ENCODE measurements at regions not wholly inside any gene's neighbourhood (a gene's known extent, or its start where the extent isn't known, plus 50 kb on each side); places are given as distances from the start of the nearest gene placed in this dataset.

DNA sequence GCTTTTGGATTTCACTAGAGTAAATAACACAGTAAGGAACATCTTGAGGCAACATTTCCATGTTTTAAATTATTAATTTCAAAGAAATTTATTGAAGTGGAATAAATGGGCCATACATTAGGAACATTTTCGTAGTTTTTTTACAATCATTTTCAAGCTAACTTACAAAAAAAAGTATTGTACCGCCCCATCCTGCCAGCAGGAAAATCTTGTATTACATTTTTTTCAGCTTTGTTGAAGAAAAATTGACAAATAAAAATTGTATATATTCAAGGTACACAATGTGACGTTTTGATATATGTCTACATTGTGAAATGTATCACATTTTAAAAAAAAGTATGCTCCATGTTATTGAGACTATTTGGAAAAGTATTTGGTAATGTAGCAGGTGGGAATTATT, 1001.9 kb upstream of the NR2F2 start:
- Histone ChIP-seq H3K4me3 (ENCODE audit: extremely low read depth, insufficient read depth, low read length, poor library complexity, severe bottlenecking) (no peak overlapping the region), H3K27ac (ENCODE audit: low read depth, low read length, severe bottlenecking) (no peak overlapping the region), H3K9me3 (ENCODE audit: control insufficient read depth, low read length) (no peaks in the 10 kb centered on the region), H3K4me1 (ENCODE audit: control insufficient read depth, insufficient read depth, low read length, poor library complexity, severe bottlenecking) (no peaks in the 10 kb centered on the region), H3K36me3 (ENCODE audit: control insufficient read depth, insufficient read depth, low read length) (no peaks in the 10 kb centered on the region)
- WGBS, 2 experiments (ENCODE audit: insufficient coverage in 2 of 2), result no CpG with 5 or more reads among the region's 3 CpGs

DNA sequence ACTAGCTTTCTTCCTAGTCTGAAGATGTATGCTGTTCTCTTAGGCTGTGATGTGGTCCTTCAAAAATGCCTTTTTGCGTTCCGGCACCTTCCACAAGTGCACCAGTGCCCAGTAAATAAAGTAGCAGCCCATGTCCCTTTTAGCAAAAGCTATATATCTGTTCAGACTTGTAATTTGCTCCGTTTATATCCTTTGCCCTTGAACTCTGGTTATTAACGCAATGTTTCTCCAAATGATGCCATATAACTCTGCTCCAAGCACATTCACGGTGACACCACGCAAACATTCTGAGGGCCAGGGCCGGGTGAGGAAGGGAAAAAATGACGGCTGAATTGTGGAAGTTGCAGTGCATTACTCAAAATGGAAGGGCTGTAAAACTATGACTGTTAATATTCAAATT, 1001.1 kb upstream of the NR2F2 start:
- Histone ChIP-seq H3K27ac (ENCODE audit: low read depth, low read length, severe bottlenecking) (no peak overlapping the region), H3K36me3 (ENCODE audit: control insufficient read depth, insufficient read depth, low read length) (no peaks in the 10 kb centered on the region), H3K9me3 (ENCODE audit: control insufficient read depth, low read length) (no peaks in the 10 kb centered on the region), H3K4me1 (ENCODE audit: control insufficient read depth, insufficient read depth, low read length, poor library complexity, severe bottlenecking) (no peaks in the 10 kb centered on the region), H3K4me3 (ENCODE audit: extremely low read depth, insufficient read depth, low read length, poor library complexity, severe bottlenecking) (no peak overlapping the region)
- 86% methylated on average over 7 to 8 of the region's 8 CpGs for WGBS, 2 experiments (ENCODE audit: insufficient coverage in 2 of 2)

GRCh38 chr15:95341686-95342085, 988.8 kb upstream of the NR2F2 start:
- H3K4me3 ChIP-seq (ENCODE audit: extremely low read depth, insufficient read depth, low read length, poor library complexity, severe bottlenecking), result no peak overlapping the region
- H3K9me3 ChIP-seq (ENCODE audit: control insufficient read depth, low read length), result no peaks in the 10 kb centered on the region
- no peaks in the 10 kb centered on the region for H3K4me1 ChIP-seq (ENCODE audit: control insufficient read depth, insufficient read depth, low read length, poor library complexity, severe bottlenecking)
- H3K27ac ChIP-seq (ENCODE audit: low read depth, low read length, severe bottlenecking), result no peak overlapping the region
- no CpG with 5 or more reads among the region's 6 CpGs for WGBS, 2 experiments (ENCODE audit: insufficient coverage in 2 of 2)
- H3K36me3 ChIP-seq (ENCODE audit: control insufficient read depth, insufficient read depth, low read length), result no peaks in the 10 kb centered on the region

DNA sequence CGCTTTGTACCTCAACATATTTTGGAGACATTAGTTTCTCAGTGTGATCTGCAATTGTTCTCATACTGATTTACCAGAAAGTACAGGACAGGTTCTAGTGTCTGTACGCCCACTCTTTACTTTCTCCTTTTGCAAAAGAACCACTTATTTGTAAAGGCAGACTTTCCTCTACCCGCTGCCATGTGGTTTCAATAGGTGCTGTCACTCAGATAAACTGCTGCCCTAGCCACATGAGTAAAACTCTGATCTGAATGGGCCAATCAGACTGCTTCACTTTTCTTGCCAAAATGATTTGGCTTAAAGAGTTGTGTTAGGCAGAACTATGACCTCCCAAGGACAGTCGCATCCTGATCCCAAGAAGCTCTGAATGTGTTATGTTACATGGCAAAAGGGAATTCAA, 984.6 kb upstream of the NR2F2 start:
- H3K4me3 ChIP-seq (ENCODE audit: extremely low read depth, insufficient read depth, low read length, poor library complexity, severe bottlenecking), result no peak overlapping the region
- 88 to 100% methylated on average over 1 to 4 of the region's 4 CpGs for WGBS, 2 experiments (ENCODE audit: insufficient coverage in 2 of 2)
- H3K27ac ChIP-seq (ENCODE audit: low read depth, low read length, severe bottlenecking), result no peak overlapping the region
- no peaks in the 10 kb centered on the region for H3K36me3 ChIP-seq (ENCODE audit: control insufficient read depth, insufficient read depth, low read length)
- H3K9me3 ChIP-seq (ENCODE audit: control insufficient read depth, low read length), result no peaks in the 10 kb centered on the region
- H3K4me1 ChIP-seq (ENCODE audit: control insufficient read depth, insufficient read depth, low read length, poor library complexity, severe bottlenecking), result no peaks in the 10 kb centered on the region

DNA sequence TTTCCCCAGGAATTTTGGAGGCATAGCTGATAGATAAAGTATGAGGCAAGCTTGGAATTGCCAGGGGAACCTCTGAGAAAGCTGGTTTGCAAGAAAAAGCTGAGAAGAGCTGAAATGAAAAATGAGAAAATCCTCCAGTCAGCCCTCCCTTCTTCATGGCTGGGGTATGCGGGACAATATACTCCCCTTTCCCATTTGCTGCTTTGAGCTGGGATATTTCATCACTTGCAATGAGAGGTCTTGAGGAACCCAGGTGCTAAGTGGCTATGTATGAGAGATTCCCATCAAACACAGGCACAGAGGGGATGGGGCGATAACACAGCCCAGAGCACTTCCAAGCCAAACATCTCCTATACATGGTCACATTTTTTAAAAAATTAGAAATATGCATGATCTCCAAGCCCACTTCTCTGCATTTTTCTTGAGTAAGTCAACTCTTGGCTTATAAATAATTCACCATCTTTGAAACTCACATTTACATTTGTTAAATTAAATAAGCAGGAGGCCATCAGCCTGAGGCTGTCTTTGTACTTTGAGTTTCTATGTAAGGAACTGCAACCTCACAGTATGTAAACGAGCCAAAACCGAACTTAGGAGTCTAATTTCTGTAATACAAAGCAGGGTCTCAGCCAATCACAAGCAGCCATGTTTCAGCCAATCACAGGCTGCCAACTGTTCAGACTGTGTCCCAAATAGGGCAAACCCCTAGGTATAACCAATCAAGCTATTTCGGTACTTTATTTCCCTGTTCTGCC, 983.6 kb upstream of the NR2F2 start:
- WGBS, 2 experiments (ENCODE audit: insufficient coverage in 2 of 2), result 100% methylated on average over 1 of the region's 5 CpGs
- Histone ChIP-seq H3K27ac (ENCODE audit: low read depth, low read length, severe bottlenecking) (no peak overlapping the region), H3K36me3 (ENCODE audit: control insufficient read depth, insufficient read depth, low read length) (no peaks in the 10 kb centered on the region), H3K4me1 (ENCODE audit: control insufficient read depth, insufficient read depth, low read length, poor library complexity, severe bottlenecking) (no peaks in the 10 kb centered on the region), H3K4me3 (ENCODE audit: extremely low read depth, insufficient read depth, low read length, poor library complexity, severe bottlenecking) (no peak overlapping the region), H3K9me3 (ENCODE audit: control insufficient read depth, low read length) (no peaks in the 10 kb centered on the region)

DNA sequence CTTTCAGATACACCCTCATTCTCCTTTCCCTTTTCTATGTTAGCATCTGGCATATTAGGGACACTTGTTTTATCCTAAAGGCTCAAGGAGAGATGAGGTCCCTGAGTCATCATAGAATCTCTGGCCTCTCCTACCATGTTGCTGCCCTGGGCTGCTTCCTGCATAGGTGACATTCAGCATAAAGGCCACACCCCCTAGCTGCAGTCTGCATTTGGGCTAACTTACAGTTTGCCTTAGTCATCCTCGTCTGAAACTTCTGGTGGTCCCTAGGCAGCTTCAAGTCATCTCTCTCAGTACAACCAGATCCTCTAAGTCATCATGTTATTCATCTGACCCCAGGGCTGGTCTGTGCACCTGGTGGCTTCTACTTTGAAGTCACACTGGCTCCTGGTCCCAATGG, 982.7 kb upstream of the NR2F2 start:
- H3K4me3 ChIP-seq (ENCODE audit: extremely low read depth, insufficient read depth, low read length, poor library complexity, severe bottlenecking), result no peak overlapping the region
- no peak overlapping the region for H3K27ac ChIP-seq (ENCODE audit: low read depth, low read length, severe bottlenecking)
- H3K4me1 ChIP-seq (ENCODE audit: control insufficient read depth, insufficient read depth, low read length, poor library complexity, severe bottlenecking), result no peaks in the 10 kb centered on the region
- 73 to 86% methylated on average over 1 of the region's 1 CpG for WGBS, 2 experiments (ENCODE audit: insufficient coverage in 2 of 2)
- no peaks in the 10 kb centered on the region for H3K36me3 ChIP-seq (ENCODE audit: control insufficient read depth, insufficient read depth, low read length)
- no peaks in the 10 kb centered on the region for H3K9me3 ChIP-seq (ENCODE audit: control insufficient read depth, low read length)

GRCh38 chr15:95350908-95351307, 979.6 kb upstream of the NR2F2 start:
- no peak overlapping the region for H3K4me3 ChIP-seq (ENCODE audit: extremely low read depth, insufficient read depth, low read length, poor library complexity, severe bottlenecking)
- H3K36me3 ChIP-seq (ENCODE audit: control insufficient read depth, insufficient read depth, low read length), result no peaks in the 10 kb centered on the region
- no peaks in the 10 kb centered on the region for H3K9me3 ChIP-seq (ENCODE audit: control insufficient read depth, low read length)
- WGBS, 2 experiments (ENCODE audit: insufficient coverage in 2 of 2), result 83% methylated on average over 2 of the region's 3 CpGs; no CpG with 5 or more reads in 1 of the 2 experiments
- no peaks in the 10 kb centered on the region for H3K4me1 ChIP-seq (ENCODE audit: control insufficient read depth, insufficient read depth, low read length, poor library complexity, severe bottlenecking)
- H3K27ac ChIP-seq (ENCODE audit: low read depth, low read length, severe bottlenecking), result no peak overlapping the region

DNA sequence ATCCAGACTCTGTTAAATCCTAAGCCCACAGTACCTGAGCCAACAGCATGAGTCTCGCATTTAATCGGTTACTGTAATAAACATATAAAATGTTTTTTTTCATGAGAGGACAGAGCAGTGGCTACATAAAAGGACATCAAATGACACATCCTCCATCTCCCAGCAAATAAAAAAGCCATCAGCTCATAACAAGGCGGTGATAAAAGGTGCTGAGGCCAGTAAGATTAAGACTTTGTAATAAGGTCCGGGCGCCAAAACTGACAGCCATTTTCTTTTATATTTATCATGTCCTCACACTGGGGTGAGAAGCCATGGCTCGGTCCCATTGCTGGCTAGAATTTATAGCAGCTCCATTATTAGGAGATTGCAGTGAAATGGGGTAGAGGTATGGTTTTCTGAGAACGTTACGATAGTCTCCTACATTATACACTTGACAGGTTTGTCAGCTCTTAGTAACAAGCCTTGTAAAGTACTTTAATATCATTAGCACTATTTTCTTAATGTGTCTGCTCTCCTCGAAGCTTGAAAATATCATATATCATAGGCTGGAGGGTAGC, 977.8 kb upstream of the NR2F2 start:
- Histone ChIP-seq H3K9me3 (ENCODE audit: control insufficient read depth, low read length) (no peaks in the 10 kb centered on the region), H3K27ac (ENCODE audit: low read depth, low read length, severe bottlenecking) (no peak overlapping the region), H3K4me1 (ENCODE audit: control insufficient read depth, insufficient read depth, low read length, poor library complexity, severe bottlenecking) (no peaks in the 10 kb centered on the region), H3K4me3 (ENCODE audit: extremely low read depth, insufficient read depth, low read length, poor library complexity, severe bottlenecking) (no peak overlapping the region), H3K36me3 (ENCODE audit: control insufficient read depth, insufficient read depth, low read length) (no peaks in the 10 kb centered on the region)
- 100% methylated on average over 1 of the region's 9 CpGs; no CpG with 5 or more reads in 1 of the 2 experiments for WGBS, 2 experiments (ENCODE audit: insufficient coverage in 2 of 2)

- Histone ChIP-seq H3K27ac (ENCODE audit: low read depth, low read length, severe bottlenecking) (no peak overlapping the region), H3K9me3 (ENCODE audit: control insufficient read depth, low read length) (no peaks in the 10 kb centered on the region), H3K4me1 (ENCODE audit: control insufficient read depth, insufficient read depth, low read length, poor library complexity, severe bottlenecking) (no peaks in the 10 kb centered on the region), H3K36me3 (ENCODE audit: control insufficient read depth, insufficient read depth, low read length) (no peaks in the 10 kb centered on the region), H3K4me3 (ENCODE audit: extremely low read depth, insufficient read depth, low read length, poor library complexity, severe bottlenecking) (no peak overlapping the region)
- 100% methylated on average over 1 of the region's 1 CpG for WGBS, 2 experiments (ENCODE audit: insufficient coverage in 2 of 2)
These were observed 977.0 kb upstream of the NR2F2 start for GRCh38 chr15:95353512-95353911.

DNA sequence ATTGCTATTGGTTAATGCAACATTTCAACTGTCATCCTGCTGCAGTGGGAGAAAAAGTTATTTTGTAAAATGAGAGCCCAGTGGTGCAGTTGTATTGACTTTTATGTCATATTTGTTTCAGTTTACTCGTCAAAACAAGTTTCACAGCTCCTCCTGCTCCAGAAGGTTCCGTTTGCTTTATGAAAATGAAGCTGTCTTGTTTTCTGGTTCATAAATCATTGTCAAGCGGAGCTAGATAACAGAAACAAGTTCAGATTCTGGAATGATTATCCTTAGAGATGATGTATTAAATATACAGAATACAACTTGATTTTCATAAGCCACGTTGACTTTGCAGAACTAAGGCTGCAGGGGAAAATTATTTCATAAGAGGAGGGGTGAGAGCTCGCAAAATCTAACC, 970.5 kb upstream of the NR2F2 start:
- WGBS, 2 experiments (ENCODE audit: insufficient coverage in 2 of 2), result 80 to 100% methylated on average over 1 of the region's 5 CpGs
- Histone ChIP-seq H3K9me3 (ENCODE audit: control insufficient read depth, low read length) (peaks cover 22% of the 10 kb centered on the region), H3K4me1 (ENCODE audit: control insufficient read depth, insufficient read depth, low read length, poor library complexity, severe bottlenecking) (peaks cover 5% of the 10 kb centered on the region), H3K27ac (ENCODE audit: low read depth, low read length, severe bottlenecking) (no peak overlapping the region), H3K4me3 (ENCODE audit: extremely low read depth, insufficient read depth, low read length, poor library complexity, severe bottlenecking) (no peak overlapping the region), H3K36me3 (ENCODE audit: control insufficient read depth, insufficient read depth, low read length) (no peaks in the 10 kb centered on the region)

DNA sequence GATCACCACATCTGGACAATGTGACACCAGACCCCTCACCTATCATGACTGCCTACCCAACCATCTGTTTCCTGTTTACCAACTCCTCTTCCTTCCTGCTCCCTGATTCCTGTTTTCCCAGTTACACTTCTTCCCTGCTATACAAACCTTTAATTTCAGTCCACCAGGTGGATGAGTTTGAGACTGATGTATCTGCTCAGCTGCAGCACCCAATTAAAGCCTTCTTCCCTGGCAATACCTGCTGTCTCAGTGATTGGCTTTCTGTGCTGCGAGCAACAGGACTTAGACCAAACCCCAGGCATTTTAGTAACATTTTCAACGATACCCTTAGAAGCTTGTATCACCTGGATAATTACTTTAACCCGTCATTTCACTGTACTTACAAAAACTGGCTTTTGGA, 968.2 kb upstream of the NR2F2 start:
- no peak overlapping the region for H3K27ac ChIP-seq (ENCODE audit: low read depth, low read length, severe bottlenecking)
- H3K4me3 ChIP-seq (ENCODE audit: extremely low read depth, insufficient read depth, low read length, poor library complexity, severe bottlenecking), result no peak overlapping the region
- peaks cover 22% of the 10 kb centered on the region for H3K9me3 ChIP-seq (ENCODE audit: control insufficient read depth, low read length)
- H3K4me1 ChIP-seq (ENCODE audit: control insufficient read depth, insufficient read depth, low read length, poor library complexity, severe bottlenecking), result peaks cover 26% of the 10 kb centered on the region
- 52 to 56% methylated on average over 2 to 3 of the region's 3 CpGs for WGBS, 2 experiments (ENCODE audit: insufficient coverage in 2 of 2)
- no peaks in the 10 kb centered on the region for H3K36me3 ChIP-seq (ENCODE audit: control insufficient read depth, insufficient read depth, low read length)
